Osteoblast (primary cell): ENCODE measurements at regions not wholly inside any gene's neighbourhood (a gene's known extent, or its start where the extent isn't known, plus 50 kb on each side); places are given as distances from the start of the nearest gene placed in this dataset.

Experiments
- DNase-seq: peaks from one replicate; pipeline ENCODE4 v3.0.0; 2011; ENCODE audit warnings: low spot score, mixed read lengths; ENCODE audit not compliant: insufficient read length; ENCODE audit errors: missing footprints
- H2AFZ ChIP-seq: 2 replicates; pipeline ENCODE4 v1.6.0; 2011; ENCODE audit warnings: mild to moderate bottlenecking, low read length
- H3K27ac ChIP-seq: 2 replicates; pipeline ENCODE4 v1.5.1; 2011; ENCODE audit warnings: mild to moderate bottlenecking, low read depth, low read length, moderate library complexity
- H3K27me3 ChIP-seq: 2 replicates; pipeline ENCODE4 v1.6.0; 2012; ENCODE audit warnings: mild to moderate bottlenecking, control low read depth, inconsistent platforms, low read length, moderate library complexity; ENCODE audit not compliant: insufficient read depth
- H3K36me3 ChIP-seq: 2 replicates; pipeline ENCODE4 v1.5.1; 2011; ENCODE audit warnings: mild to moderate bottlenecking, low read length, control low read depth, moderate library complexity; ENCODE audit not compliant: insufficient read depth
- H3K4me1 ChIP-seq: 2 replicates; pipeline ENCODE4 v1.5.1; 2011; ENCODE audit warnings: mild to moderate bottlenecking, low read length, control low read depth, moderate library complexity; ENCODE audit not compliant: insufficient read depth
- H3K4me2 ChIP-seq: 2 replicates; pipeline ENCODE4 v1.6.0; 2011; ENCODE audit warnings: mild to moderate bottlenecking, low read length; ENCODE audit not compliant: insufficient read depth
- H3K4me3 ChIP-seq: fragments of 200-600 bp; sonication (generic); 3 replicates; pipeline ENCODE4 v1.5.1; 2012; ENCODE audit warnings: mild to moderate bottlenecking, low read length, inconsistent platforms; ENCODE audit not compliant: insufficient read depth
- H3K79me2 ChIP-seq: 2 replicates; pipeline ENCODE4 v1.6.0; 2012; ENCODE audit warnings: mild to moderate bottlenecking, low read length, control low read depth, inconsistent platforms; ENCODE audit not compliant: insufficient read depth
- H3K9me3 ChIP-seq: 2 replicates; pipeline ENCODE4 v1.5.1; 2011; ENCODE audit warnings: low read depth, low read length, control low read depth
- H4K20me1 ChIP-seq: 2 replicates; pipeline ENCODE4 v1.6.0; 2012; ENCODE audit warnings: mild to moderate bottlenecking, low read length, control low read depth; ENCODE audit not compliant: insufficient read depth
- TF ChIP-seq, protein P1 (sequence below): IDR thresholded peaks from 2 replicates; pipeline ENCODE4 v1.5.1; 2011; ENCODE audit warnings: mild to moderate bottlenecking, low read depth, low read length, moderate library complexity; ENCODE audit errors: extremely low read depth

DNA sequence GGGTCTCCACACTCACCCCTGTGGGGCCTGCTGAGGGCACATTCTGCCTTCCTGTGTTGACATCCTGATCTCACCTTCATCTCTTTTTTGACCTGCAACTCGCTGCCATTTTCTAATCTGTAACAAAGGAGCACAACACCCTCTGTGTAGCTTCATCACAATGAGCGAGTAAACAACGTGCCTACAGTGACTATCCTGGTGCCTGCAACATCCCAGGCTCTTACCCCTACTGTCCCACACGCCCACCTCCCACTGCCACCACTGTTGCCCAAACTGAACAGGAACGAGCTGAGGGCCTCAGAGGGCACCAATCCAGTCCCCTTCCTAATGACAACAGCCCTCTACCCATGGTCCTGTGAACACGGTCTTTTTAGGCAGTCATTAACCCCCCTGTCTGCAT is 102.2 kb upstream of the GJB6 start:
- H3K79me2 ChIP-seq, result no peaks in the 10 kb centered on the region
- H3K4me3 ChIP-seq, result no peak overlapping the region
- peaks cover 8% of the 10 kb centered on the region for H3K4me1 ChIP-seq
- TF ChIP-seq, protein P1, sequence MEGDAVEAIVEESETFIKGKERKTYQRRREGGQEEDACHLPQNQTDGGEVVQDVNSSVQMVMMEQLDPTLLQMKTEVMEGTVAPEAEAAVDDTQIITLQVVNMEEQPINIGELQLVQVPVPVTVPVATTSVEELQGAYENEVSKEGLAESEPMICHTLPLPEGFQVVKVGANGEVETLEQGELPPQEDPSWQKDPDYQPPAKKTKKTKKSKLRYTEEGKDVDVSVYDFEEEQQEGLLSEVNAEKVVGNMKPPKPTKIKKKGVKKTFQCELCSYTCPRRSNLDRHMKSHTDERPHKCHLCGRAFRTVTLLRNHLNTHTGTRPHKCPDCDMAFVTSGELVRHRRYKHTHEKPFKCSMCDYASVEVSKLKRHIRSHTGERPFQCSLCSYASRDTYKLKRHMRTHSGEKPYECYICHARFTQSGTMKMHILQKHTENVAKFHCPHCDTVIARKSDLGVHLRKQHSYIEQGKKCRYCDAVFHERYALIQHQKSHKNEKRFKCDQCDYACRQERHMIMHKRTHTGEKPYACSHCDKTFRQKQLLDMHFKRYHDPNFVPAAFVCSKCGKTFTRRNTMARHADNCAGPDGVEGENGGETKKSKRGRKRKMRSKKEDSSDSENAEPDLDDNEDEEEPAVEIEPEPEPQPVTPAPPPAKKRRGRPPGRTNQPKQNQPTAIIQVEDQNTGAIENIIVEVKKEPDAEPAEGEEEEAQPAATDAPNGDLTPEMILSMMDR, result no peak
- no peak overlapping the region for H2AFZ ChIP-seq
- no peaks in the 10 kb centered on the region for H3K9me3 ChIP-seq
- H3K27me3 ChIP-seq, result peaks cover 30% of the 10 kb centered on the region
- no peak overlapping the region for H3K4me2 ChIP-seq
- DNase-seq, result no peak
- no peaks in the 10 kb centered on the region for H3K36me3 ChIP-seq
- no peak overlapping the region for H3K27ac ChIP-seq
- no peaks in the 10 kb centered on the region for H4K20me1 ChIP-seq

DNA sequence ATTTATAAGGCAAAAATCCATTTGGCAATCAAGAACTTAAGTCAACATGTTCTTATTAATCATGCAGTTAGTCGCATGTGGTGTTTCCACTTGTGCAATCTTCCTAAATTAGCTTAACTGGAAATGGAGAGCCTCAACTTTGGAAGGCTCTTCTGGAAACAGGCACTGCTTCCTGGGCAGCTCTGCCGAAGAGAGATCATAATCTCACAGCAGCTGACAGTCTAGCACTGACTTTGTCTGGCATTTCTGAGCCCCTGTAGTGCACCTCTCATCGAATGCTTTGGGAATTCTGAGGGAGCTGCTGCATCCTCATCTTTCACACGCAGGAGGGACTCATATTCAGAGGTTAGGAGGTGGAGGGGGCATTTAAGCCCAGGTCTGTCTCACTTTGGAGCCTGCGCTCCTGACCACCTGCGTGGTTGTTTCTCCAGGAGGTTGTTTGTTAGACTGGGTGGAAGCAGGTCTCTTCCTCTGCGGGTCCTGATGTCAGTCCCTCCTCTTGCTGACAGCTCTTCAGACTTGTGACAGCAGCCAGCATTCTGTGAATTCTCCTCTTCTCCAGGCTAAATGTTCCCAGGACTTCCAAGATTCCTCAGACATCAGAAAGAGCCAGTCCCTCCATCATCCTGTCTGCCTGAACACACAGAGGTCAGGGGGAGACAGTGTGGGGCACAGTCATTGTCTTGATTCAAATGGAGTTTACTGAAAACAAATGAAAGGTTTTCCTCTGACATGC is 100.4 kb upstream of the GJB6 start:
- Histone ChIP-seq H3K4me3 (no peak overlapping the region), H3K36me3 (no peaks in the 10 kb centered on the region), H3K27me3 (peaks cover 23% of the 10 kb centered on the region), H2AFZ (no peak overlapping the region), H4K20me1 (no peaks in the 10 kb centered on the region), H3K79me2 (no peaks in the 10 kb centered on the region), H3K4me2 (no peak overlapping the region), H3K27ac (no peak overlapping the region), H3K4me1 (peaks cover 4% of the 10 kb centered on the region), H3K9me3 (no peaks in the 10 kb centered on the region)
- TF ChIP-seq, protein P1, result no peak
- no peak for DNase-seq

DNA sequence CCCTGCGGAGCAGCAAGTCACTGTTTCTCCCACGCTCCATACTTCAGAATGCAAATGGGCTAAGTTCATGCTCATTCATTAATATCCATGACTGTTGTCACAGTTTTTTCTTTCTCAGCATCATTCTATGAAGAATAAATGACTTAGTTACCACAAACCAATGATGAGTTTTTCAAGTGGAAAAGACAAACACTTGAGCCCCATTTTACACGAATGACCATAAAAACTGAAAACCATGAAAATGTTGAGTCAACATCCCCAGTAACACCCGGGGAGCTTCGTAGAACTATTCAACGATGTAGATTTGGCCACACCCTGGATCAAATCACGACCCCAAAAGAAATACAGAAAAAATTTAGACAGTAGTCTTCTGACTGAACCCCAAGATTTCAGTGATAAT is 99.8 kb upstream of the GJB6 start:
- TF ChIP-seq, protein P1, result no peak
- Histone ChIP-seq H3K9me3 (no peaks in the 10 kb centered on the region), H3K4me3 (no peak overlapping the region), H3K4me2 (no peak overlapping the region), H3K27ac (no peak overlapping the region), H3K4me1 (peaks cover 4% of the 10 kb centered on the region), H3K79me2 (no peaks in the 10 kb centered on the region), H3K36me3 (no peaks in the 10 kb centered on the region), H3K27me3 (peaks cover 23% of the 10 kb centered on the region), H4K20me1 (no peaks in the 10 kb centered on the region), H2AFZ (no peak overlapping the region)
- DNase-seq, result no peak

DNA sequence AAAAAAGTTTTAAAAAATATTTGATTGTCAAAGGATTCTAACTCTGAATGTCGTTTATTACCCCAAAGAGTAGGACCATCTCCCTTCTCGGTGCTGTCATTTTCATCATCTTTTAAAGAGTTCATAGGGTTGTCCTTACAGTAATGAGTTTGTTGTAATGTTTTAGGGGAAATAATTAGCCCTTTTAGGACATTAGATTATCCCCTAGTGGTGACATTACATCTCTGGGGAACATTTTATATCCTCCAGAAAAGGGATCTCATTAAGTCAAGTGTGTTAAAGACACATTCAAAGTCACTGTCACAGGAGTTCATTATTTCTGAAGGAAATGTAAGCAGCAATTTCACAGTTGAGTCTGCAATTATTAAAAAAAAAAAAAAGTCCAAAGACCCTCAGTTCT is 99.3 kb upstream of the GJB6 start:
- no peak overlapping the region for H3K4me2 ChIP-seq
- H3K4me1 ChIP-seq, result peaks cover 4% of the 10 kb centered on the region
- H3K27ac ChIP-seq, result no peak overlapping the region
- TF ChIP-seq, protein P1, result no peak
- H2AFZ ChIP-seq, result no peak overlapping the region
- no peaks in the 10 kb centered on the region for H3K36me3 ChIP-seq
- H4K20me1 ChIP-seq, result no peaks in the 10 kb centered on the region
- H3K79me2 ChIP-seq, result no peaks in the 10 kb centered on the region
- DNase-seq, result no peak
- no peaks in the 10 kb centered on the region for H3K9me3 ChIP-seq
- H3K27me3 ChIP-seq, result peaks cover 23% of the 10 kb centered on the region
- no peak overlapping the region for H3K4me3 ChIP-seq
